HL-60 (cell line): ENCODE measurements at regions not wholly inside any gene's neighbourhood (a gene's known extent, or its start where the extent isn't known, plus 50 kb on each side); places are given as distances from the start of the nearest gene placed in this dataset.

ENCODE experiments used
- DNase-seq, 2 experiments: peaks; one replicate each; pipeline ENCODE4 v3.0.0-alpha.2; 2010 to 2020; ENCODE audit warnings: low read depth in 1 of 2, low spot score in 1 of 2
- H3K27ac ChIP-seq: fragments of 250-450 bp; sonication (Bioruptor Pico); replicated peaks from 2 replicates; pipeline ENCODE4 v1.5.1; 2020; ENCODE audit warnings: mild to moderate bottlenecking, moderate library complexity
- H3K27me3 ChIP-seq: fragments of 250-450 bp; sonication (Bioruptor Pico); 2 replicates; pipeline ENCODE4 v1.5.1; 2021; ENCODE audit warnings: mild to moderate bottlenecking, moderate library complexity; ENCODE audit not compliant: insufficient read depth, poor library complexity, severe bottlenecking
- H3K4me3 ChIP-seq: replicated peaks from 2 replicates; pipeline ENCODE4 v1.5.1; 2011; ENCODE audit warnings: mild to moderate bottlenecking, control low read depth, low read length; ENCODE audit not compliant: insufficient read depth
- GABPA ChIP-seq: IDR thresholded peaks from 2 replicates; pipeline ENCODE4 v1.6.1; 2012; ENCODE audit warnings: low read depth
- POLR2AphosphoS5 ChIP-seq: IDR thresholded peaks from 2 replicates; pipeline ENCODE4 v1.6.1; 2012; ENCODE audit warnings: low read depth
- SPI1 ChIP-seq: IDR thresholded peaks from 2 replicates; pipeline ENCODE4 v1.6.1; 2012; ENCODE audit warnings: low read depth, mild to moderate bottlenecking, borderline replicate concordance
- TF ChIP-seq, protein P1 (sequence below): IDR thresholded peaks from one replicate; pipeline ENCODE4 v1.5.1; 2011; ENCODE audit warnings: low read length, control low read depth, inconsistent platforms; ENCODE audit not compliant: insufficient read depth
- TF ChIP-seq, protein P2 (sequence below): IDR thresholded peaks from 2 replicates; pipeline ENCODE4 v1.6.1; 2012; ENCODE audit warnings: low read depth; ENCODE audit not compliant: insufficient replicate concordance

DNA sequence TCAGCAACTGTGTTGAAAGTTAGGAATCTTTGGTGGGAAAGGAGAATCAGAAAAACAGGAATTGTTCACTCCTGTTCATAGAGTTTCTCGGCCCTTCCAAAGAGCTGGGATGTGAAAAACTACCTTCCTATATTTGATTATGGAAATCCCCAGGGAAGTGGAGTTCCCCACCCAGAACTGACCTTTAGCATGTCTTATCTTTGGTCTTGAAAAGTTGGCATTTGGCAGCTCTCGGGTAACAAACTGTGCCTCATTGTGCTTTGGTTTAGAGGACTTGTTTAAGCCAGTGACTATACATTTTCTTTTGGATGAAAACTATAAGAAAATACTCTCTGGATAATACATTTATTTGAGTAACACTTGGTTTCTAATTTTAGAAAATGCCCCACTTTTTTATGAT lies 51.3 kb upstream of the CERS6 start:
- Histone ChIP-seq H3K4me3 (no peak overlapping the region), H3K27ac (no peak overlapping the region), H3K27me3 (no peaks in the 10 kb centered on the region)
- TF ChIP-seq GABPA (no peak), SPI1 (no peak), POLR2AphosphoS5 (no peak)
- TF ChIP-seq, protein P1, sequence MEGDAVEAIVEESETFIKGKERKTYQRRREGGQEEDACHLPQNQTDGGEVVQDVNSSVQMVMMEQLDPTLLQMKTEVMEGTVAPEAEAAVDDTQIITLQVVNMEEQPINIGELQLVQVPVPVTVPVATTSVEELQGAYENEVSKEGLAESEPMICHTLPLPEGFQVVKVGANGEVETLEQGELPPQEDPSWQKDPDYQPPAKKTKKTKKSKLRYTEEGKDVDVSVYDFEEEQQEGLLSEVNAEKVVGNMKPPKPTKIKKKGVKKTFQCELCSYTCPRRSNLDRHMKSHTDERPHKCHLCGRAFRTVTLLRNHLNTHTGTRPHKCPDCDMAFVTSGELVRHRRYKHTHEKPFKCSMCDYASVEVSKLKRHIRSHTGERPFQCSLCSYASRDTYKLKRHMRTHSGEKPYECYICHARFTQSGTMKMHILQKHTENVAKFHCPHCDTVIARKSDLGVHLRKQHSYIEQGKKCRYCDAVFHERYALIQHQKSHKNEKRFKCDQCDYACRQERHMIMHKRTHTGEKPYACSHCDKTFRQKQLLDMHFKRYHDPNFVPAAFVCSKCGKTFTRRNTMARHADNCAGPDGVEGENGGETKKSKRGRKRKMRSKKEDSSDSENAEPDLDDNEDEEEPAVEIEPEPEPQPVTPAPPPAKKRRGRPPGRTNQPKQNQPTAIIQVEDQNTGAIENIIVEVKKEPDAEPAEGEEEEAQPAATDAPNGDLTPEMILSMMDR, result no peak
- TF ChIP-seq, protein P2, sequence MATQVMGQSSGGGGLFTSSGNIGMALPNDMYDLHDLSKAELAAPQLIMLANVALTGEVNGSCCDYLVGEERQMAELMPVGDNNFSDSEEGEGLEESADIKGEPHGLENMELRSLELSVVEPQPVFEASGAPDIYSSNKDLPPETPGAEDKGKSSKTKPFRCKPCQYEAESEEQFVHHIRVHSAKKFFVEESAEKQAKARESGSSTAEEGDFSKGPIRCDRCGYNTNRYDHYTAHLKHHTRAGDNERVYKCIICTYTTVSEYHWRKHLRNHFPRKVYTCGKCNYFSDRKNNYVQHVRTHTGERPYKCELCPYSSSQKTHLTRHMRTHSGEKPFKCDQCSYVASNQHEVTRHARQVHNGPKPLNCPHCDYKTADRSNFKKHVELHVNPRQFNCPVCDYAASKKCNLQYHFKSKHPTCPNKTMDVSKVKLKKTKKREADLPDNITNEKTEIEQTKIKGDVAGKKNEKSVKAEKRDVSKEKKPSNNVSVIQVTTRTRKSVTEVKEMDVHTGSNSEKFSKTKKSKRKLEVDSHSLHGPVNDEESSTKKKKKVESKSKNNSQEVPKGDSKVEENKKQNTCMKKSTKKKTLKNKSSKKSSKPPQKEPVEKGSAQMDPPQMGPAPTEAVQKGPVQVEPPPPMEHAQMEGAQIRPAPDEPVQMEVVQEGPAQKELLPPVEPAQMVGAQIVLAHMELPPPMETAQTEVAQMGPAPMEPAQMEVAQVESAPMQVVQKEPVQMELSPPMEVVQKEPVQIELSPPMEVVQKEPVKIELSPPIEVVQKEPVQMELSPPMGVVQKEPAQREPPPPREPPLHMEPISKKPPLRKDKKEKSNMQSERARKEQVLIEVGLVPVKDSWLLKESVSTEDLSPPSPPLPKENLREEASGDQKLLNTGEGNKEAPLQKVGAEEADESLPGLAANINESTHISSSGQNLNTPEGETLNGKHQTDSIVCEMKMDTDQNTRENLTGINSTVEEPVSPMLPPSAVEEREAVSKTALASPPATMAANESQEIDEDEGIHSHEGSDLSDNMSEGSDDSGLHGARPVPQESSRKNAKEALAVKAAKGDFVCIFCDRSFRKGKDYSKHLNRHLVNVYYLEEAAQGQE, result no peak
- no peak for DNase-seq
